ENCODE measurements at regions not wholly inside any gene's neighbourhood (a gene's known extent, or its start where the extent isn't known, plus 50 kb on each side); places are given as distances from the start of the nearest gene placed in this dataset.

GRCh38 chr20:58042591-58042990 is 185.9 kb downstream of the ANKRD60 start:
- TF ChIP-seq EP300 (IDR thresholded peaks at IDR 0.05) (no peak), POLR2AphosphoS5 (IDR thresholded peaks at IDR 0.05) (no peak)
- TF ChIP-seq, protein P1, sequence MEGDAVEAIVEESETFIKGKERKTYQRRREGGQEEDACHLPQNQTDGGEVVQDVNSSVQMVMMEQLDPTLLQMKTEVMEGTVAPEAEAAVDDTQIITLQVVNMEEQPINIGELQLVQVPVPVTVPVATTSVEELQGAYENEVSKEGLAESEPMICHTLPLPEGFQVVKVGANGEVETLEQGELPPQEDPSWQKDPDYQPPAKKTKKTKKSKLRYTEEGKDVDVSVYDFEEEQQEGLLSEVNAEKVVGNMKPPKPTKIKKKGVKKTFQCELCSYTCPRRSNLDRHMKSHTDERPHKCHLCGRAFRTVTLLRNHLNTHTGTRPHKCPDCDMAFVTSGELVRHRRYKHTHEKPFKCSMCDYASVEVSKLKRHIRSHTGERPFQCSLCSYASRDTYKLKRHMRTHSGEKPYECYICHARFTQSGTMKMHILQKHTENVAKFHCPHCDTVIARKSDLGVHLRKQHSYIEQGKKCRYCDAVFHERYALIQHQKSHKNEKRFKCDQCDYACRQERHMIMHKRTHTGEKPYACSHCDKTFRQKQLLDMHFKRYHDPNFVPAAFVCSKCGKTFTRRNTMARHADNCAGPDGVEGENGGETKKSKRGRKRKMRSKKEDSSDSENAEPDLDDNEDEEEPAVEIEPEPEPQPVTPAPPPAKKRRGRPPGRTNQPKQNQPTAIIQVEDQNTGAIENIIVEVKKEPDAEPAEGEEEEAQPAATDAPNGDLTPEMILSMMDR (IDR thresholded peaks at IDR 0.05): no peak
